MV-4-11 (cell line): ENCODE measurements at regions not wholly inside any gene's neighbourhood (a gene's known extent, or its start where the extent isn't known, plus 50 kb on each side); places are given as distances from the start of the nearest gene placed in this dataset.

Source experiments
- DNase-seq: peaks from one replicate; lab custom pipeline; 2025; lab: John Stamatoyannopoulos, UW

DNA sequence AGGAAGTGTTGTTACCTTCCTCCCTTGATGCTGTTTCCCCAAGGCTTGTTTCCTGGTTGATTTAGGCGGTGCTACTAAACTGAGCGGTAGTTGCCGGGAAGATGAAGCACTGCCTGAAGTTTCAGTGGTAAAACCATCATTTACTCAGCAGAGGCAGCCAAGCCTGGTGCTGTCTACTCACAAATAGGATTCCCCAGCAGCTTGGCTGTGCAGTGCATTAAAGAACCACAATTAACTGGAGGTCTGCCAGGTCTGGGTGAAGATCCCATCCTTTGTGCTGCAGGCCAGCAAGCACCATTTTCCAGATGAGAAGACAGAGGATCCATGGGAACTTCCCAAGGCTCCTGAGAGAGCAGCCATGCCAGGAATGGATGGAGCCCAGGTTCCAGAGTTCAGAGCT, 231.9 kb upstream of the E2F8 start:
- no peak for DNase-seq

- DNase-seq = no peak
Measured at GRCh38 chr11:19467904-19468303, 227.2 kb upstream of the E2F8 start.

DNA sequence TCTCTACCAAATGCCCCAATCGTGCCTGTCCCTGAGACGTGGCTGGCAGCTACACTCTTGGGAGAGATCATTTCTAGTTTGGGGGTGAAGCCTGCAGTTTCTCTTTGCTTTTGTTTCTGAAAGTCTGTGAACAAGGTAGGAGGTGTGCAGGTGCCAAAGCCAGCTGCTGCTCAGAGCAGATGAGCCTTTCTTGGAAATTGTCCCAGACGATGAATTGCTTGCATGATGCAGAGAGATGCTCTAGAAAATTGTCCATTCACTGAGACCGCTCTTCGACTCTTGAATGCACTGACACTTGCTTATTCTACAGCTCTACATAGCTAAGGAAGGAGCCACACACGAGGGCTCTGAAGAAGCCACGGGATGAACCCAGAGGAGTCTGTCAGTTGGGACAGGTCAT, 225.6 kb upstream of the E2F8 start:
- no peak for DNase-seq

- no peak for DNase-seq
Measured at GRCh38 chr11:19463976-19464375, 223.2 kb upstream of the E2F8 start.

DNA sequence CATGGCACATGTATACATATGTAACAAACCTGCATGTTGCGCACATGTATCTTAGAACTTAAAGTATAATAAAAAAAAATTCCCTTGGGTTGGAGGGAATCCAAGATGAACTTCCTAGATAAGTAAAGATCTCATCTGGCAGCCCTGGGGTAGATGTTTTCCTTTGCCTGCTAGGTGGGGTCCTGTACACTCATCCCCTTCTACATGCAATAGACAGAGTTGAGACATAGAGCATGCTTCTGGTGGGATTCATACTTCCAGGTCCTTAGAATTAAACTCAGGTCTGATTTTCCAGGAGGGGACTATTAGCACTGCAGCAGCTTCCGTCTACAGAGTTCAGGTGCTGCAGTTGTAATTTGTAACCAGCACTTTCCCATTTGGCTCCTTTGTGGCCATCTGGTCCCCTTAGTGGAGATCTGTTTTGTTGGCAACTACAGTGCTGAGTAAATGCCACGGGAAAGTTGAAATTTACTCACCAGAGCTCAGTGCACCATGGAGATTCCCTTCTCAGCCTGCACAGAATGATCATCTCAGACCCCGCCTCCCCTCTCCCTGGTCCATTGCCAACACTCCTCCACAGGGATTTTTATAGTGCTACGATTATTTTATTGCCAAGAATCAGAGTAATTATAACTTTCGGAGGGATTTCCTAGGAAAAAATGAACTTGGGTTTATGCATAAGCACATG, 220.1 kb upstream of the E2F8 start:
- DNase-seq = no peak

- DNase-seq = no peak
Measured at GRCh38 chr11:19459240-19459639, 218.5 kb upstream of the E2F8 start.

GRCh38 chr11:19458721-19459120, 218.0 kb upstream of the E2F8 start:
- DNase-seq = no peak

DNA sequence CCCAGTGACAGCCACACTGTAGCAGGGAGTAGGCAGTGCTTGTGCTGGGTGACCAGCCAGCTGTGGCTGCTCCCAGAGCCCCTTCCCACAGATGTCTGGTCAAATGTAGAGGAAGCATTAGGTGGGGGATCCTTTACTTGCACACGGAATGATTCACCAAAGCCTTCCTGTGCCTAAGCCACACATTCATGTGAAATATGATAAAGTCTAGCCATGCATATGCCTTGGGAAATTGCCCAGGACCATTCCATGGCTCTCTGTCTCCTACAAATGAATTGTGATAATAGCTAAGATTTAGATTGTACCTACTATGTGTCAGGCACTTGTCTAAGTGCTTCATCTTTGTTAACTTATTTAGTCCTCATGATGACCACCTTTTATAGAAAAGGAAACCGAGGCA, 217.5 kb upstream of the E2F8 start:
- no peak for DNase-seq

GRCh38 chr11:19455731-19456130, 215.0 kb upstream of the E2F8 start:
- no peak for DNase-seq

DNA sequence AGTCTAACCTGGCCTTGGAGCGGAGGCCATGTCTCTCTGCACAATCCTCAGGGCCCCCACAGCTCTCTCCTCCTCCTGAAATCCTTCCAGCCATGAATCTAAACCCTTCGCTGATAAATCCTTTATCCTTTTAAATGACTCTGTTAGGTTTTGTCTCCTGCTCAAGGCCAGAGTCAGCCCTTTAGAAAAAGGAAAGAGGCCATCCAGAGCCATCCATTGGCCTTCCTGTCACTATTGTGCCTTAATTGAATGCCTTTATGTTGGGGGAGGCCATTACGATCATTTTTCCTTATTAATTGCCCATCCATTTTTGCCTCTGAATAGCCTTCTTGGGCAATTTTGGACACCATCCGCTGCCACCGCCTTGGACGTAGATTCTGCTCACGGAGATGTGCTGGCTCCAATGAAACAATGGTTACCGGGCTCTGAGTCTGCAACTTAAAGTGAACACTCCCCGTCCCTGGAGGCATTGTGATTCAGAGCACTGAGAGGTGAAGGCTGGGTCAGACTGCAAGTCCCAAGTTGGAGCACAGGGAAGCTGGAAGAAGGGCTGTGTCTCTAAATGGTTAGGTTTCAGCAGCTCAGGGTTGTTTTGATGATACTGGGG, 213.0 kb upstream of the E2F8 start:
- DNase-seq = no peak

GRCh38 chr11:19451609-19452008, 210.9 kb upstream of the E2F8 start:
- no peak for DNase-seq

GRCh38 chr11:19450282-19450681, 209.5 kb upstream of the E2F8 start:
- DNase-seq = no peak

DNA sequence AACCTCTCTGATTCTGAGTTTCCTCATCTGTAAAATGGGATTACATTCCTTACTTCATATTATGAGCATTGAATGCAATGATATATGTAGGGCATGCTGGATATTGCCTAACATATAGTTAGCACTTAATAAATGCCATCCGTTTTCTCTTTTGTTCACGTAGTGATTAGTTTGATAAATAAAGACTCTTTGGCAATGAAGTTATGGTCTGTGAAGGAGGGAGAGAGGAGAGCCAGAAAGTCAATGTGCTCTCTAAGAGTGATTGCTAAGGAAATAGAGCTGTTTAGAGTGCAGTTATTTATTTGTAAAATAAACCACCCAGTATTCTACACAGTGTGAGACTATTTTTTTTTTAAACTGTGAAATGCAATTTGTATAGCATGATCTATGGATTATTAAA, 207.9 kb upstream of the E2F8 start:
- no peak for DNase-seq

- no peak for DNase-seq
Measured at GRCh38 chr11:19447150-19447566, 206.4 kb upstream of the E2F8 start.

DNA sequence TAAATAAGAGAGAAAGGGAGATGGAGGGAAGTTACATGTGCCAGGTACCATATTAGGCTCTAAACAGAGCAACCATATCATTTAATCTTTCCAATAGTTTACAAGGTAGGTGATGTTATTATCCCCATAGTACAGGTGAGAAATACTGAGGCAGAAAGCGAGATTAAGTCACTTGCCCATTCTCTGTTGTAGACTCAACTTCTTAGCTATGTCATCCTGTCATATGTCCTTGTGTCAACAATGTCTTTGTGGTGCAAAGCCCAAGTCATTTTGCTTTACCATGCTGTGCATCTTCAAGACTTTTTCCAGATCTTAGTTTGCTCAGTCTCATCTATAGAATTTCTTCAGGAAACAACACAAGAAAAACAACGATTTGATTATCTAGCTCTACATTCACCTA, 205.0 kb upstream of the E2F8 start:
- DNase-seq = no peak

GRCh38 chr11:19444231-19444630, 203.5 kb upstream of the E2F8 start:
- no peak for DNase-seq

- no peak for DNase-seq
Measured at GRCh38 chr11:19442554-19442910, 201.8 kb upstream of the E2F8 start.

DNA sequence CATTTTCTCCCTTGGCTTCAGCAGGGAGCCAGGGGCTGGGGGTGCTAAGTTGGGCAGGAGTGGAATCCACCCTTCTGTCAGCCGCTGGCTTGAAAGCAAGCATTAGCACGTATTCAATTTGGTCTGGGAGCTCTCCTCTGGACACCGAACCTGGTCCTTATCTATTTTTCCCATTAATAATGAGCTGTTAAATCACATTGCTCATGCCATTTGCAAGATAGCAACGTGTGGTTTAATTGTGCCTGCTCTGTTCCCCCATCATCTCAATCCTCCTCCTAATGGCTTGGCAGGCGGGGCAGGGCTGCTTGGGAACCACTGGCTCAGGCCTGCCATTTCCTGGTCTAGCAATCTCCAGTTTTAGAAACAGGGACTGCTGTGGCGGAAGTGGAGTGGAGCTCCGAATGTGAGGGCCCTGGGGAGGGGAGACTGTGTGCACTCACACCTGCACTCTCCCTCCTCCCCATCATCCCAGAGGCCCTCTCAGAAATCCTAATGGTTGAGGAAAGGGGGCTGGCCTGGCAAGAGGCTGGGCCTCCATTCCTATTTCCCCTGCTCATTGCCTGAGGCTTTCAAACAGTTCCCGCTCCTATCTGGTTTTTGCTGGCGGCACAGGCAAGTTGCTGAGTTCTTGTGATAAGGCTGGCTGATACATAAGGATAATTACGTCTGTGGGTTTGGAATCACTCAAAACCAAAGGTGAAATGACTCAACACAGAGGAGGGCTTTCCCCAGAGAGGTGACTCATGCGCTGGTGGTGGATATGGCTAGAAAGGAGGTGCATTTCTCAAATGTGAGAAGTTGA, 201.2 kb upstream of the E2F8 start:
- no peak for DNase-seq

DNA sequence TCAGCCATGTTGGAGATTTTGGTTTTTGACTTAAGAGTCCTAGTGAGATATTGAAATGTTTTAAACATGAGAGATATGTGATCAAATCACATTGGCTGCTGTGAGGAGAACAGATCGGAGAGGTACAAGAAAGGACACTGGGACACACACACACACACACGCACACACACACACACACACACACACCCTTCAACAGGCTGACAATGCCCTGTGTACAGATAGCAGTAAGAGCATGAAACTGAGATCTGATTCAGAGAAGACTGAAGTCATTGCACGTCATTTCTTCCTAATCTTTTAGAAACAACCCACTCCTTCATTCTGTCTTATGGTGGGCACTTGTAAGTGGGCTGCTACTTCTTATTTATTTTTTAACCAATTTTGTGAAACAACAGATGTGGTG, 200.5 kb upstream of the E2F8 start:
- DNase-seq = no peak

DNA sequence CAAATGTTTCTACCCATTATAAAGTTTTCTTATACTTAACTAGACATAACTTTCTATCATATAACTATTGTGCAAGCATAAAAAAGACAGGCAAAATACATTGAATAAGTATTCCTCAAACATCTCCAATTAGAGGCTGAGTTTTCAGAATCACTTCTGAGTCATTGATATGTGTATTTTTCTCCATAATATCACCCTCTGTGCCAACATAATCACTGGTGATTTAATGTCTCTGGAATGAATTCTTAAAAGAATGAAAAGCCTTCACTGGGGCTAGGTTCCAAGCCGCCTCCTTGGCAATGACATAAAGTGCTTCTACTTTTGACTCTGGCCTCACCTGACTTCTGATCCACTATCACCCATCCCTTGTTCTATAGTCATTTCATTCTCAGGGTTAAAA, 197.0 kb upstream of the E2F8 start:
- no peak for DNase-seq

GRCh38 chr11:19436932-19437331, 196.2 kb upstream of the E2F8 start:
- DNase-seq = no peak

DNA sequence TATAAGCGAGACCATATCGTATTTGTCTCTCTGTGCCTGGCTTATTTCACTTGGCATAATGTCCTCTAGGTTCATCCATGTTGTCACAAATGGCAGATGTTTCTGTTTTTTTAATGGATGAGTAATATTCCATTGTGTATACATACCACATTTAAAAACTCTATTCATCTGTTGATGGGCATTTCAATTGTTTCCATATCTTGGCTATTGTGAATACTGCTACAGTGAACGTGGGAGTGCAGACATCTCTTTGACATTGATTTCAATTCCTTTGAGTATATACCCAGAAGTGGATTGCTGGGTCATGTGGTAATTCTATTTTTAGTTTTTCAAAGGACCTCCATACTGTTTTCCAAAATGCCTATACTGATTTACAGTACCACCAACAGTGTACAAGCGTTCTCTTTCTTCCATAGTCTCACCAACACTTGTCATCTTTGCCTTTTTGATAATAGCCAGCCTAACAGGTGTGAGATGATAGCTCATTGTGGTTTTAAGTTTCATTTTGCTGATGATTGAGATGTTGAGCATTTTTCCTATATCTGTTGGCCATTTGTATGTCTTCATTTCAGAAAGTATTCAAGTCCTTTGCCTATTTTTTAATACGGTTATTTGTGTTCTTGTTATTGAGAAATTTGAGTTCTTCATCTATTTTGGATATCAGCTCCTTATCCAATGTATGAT, 194.7 kb upstream of the E2F8 start:
- DNase-seq = no peak

DNA sequence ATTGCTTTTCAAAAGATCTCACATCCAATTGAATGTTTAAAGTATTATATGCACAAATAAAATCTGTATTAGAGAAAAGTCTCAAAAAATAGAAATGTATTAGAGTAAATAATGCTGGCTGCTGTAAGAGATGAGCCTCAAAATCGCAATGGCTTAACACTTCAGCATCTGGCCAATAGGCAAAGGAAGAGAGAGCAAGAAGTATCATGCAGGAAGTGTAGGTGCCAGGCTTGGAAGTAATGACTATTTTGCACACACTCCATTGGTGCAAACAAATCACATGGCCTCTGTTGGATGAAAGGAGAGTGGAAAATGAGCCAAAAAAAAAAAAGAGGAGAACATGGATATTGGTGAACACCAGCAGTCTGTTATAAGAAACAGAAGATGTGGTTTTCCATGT, 193.0 kb upstream of the E2F8 start:
- DNase-seq = no peak
